ENCODE measurements at regions not wholly inside any gene's neighbourhood (a gene's known extent, or its start where the extent isn't known, plus 50 kb on each side); places are given as distances from the start of the nearest gene placed in this dataset.

DNA sequence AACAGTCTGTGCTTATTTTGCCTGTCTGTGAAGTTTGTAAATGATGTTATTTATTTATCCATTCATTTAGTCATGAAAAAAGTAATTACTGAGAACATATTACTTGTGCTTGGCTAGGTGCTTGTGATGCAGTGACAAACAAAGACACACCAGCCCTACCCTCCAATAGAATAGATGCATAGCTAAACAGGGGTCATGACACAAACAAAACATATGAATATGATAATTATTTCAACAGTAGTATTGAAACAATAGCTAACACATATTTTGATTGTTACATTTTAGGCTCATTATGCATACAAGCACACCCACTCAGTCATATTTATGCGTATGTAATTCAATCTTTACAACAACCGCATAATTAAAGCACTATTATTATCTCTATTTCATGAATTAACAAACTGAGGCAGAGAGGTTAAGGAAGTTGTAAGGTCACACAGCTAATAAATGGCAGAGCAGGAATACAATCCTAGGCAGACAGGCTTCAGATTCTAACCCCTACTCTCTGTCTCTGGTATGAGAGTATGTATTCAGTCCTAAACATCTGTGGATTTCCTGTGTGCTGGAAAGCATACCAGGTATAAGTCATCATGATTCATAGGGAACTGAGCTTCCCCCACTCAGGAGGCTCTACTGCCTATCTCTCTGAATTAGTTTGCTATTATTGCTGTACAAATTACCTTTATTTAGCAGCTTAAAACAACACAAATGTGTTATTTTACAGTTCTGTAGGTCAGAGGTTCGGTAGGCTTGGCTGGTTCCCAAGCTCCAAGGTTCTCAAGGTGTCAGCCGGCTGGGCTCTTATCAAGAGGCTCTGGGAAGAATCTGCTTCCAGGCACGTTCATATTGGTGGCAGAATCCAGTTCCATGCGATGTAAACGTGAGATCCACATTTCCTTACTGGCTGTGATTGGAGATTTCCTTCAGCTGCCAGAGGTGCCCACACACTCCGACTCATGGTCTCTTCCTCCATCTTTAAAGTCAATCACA lies 509.4 kb downstream of the GALC start:
- no peak for TF ChIP-seq CTCF (IDR thresholded peaks at IDR 0.05; ENCODE audit: poor library complexity)
- TF ChIP-seq EZH2 (IDR thresholded peaks at IDR 0.05; ENCODE audit: borderline replicate concordance) = no peak

Data from hepatocyte (in vitro differentiated cells).